ENCODE measurements at regions not wholly inside any gene's neighbourhood (a gene's known extent, or its start where the extent isn't known, plus 50 kb on each side); places are given as distances from the start of the nearest gene placed in this dataset.

- TF ChIP-seq CTCF (conservative IDR thresholded peaks at IDR 0.05; ENCODE audit: low read depth, low read length) (no peak), EZH2phosphoT487 (IDR thresholded peaks at IDR 0.05; ENCODE audit: borderline replicate concordance, low read length) (no peak)
These were observed 826.2 kb downstream of the CDH8 start for GRCh38 chr16:61210076-61210475.

All from PC-3 (cell line).